ENCODE measurements at regions not wholly inside any gene's neighbourhood (a gene's known extent, or its start where the extent isn't known, plus 50 kb on each side); places are given as distances from the start of the nearest gene placed in this dataset.

GRCh38 chr21:38980416-38981313, 174.9 kb downstream of the ETS2 start:
- TF ChIP-seq ZNF629 (tag by site-specific recombination; IDR thresholded peaks at IDR 0.05) = no peak
- TF ChIP-seq CTCF (tag by site-specific recombination; IDR thresholded peaks at IDR 0.05) = no peak
- no peak for TF ChIP-seq ZBTB20 (tag by site-specific recombination; IDR thresholded peaks at IDR 0.05)
- TF ChIP-seq ZFP41 (tag by site-specific recombination; IDR thresholded peaks at IDR 0.05; ENCODE audit: borderline replicate concordance) = no peak
- no peak for TF ChIP-seq ZNF658 (tag by site-specific recombination; IDR thresholded peaks at IDR 0.05)
- no peak for TF ChIP-seq ZNF112 (tag by site-specific recombination; IDR thresholded peaks at IDR 0.05)
- no peak for TF ChIP-seq ZNF639 (tag by site-specific recombination; IDR thresholded peaks at IDR 0.05)
- no peak for TF ChIP-seq KLF17 (tag by site-specific recombination; IDR thresholded peaks at IDR 0.05)
- TF ChIP-seq GLI4 (tag by site-specific recombination; IDR thresholded peaks at IDR 0.05) = no peak
- TF ChIP-seq ZNF239 (tag by site-specific recombination; IDR thresholded peaks at IDR 0.05) = no peak
- TF ChIP-seq ZNF692 (tag by site-specific recombination; IDR thresholded peaks at IDR 0.05) = no peak
- no peak for TF ChIP-seq ELK4 (IDR thresholded peaks at IDR 0.05; ENCODE audit: borderline replicate concordance, low read depth, low read length)
- no peak for TF ChIP-seq ZNF280D (tag by site-specific recombination; IDR thresholded peaks at IDR 0.05)
